Smooth muscle cell of the brain vasculature (primary cell): ENCODE measurements at regions not wholly inside any gene's neighbourhood (a gene's known extent, or its start where the extent isn't known, plus 50 kb on each side); places are given as distances from the start of the nearest gene placed in this dataset.
"Not testable (repeated sequence)": the region's sequence is repeated elsewhere in the genome, so short reads cannot be mapped to it uniquely, and the experiment has no call there.

Experiments
- DNase-seq: peaks from one replicate; pipeline ENCODE4 v3.0.0-alpha.2; 2012; ENCODE audit warnings: low read depth, low spot score

GRCh38 chr2:118464546-118465265 is 376.4 kb downstream of the INSIG2 start:
- DNase-seq: no peak

- no peak for DNase-seq
These were observed 375.8 kb downstream of the INSIG2 start for GRCh38 chr2:118464046-118464445.

- DNase-seq: no peak
These were observed 372.2 kb downstream of the INSIG2 start for GRCh38 chr2:118460425-118460824.

- no peak for DNase-seq
These were observed 371.2 kb downstream of the INSIG2 start for GRCh38 chr2:118459426-118459825.

GRCh38 chr2:118457951-118458350 is 369.7 kb downstream of the INSIG2 start:
- no peak for DNase-seq

GRCh38 chr2:118449401-118449800 is 361.1 kb downstream of the INSIG2 start:
- DNase-seq: no peak

GRCh38 chr2:118443596-118443995 is 355.3 kb downstream of the INSIG2 start:
- peak; percentile 6 for DNase-seq

- no peak for DNase-seq
These were observed 354.8 kb downstream of the INSIG2 start for GRCh38 chr2:118442996-118443553.

GRCh38 chr2:118442046-118442445 is 353.8 kb downstream of the INSIG2 start:
- no peak for DNase-seq

- no peak for DNase-seq
These were observed 352.3 kb downstream of the INSIG2 start for GRCh38 chr2:118440404-118441098.

- DNase-seq: no peak
These were observed 349.2 kb downstream of the INSIG2 start for GRCh38 chr2:118437501-118437900.

- DNase-seq: no peak
These were observed 343.7 kb downstream of the INSIG2 start for GRCh38 chr2:118431997-118432396.

- no peak for DNase-seq
These were observed 343.3 kb downstream of the INSIG2 start for GRCh38 chr2:118431586-118431985.

GRCh38 chr2:118431165-118431517 is 342.9 kb downstream of the INSIG2 start:
- no peak for DNase-seq

GRCh38 chr2:118430510-118431164 is 342.4 kb downstream of the INSIG2 start:
- no peak for DNase-seq

GRCh38 chr2:118425191-118425590 is 336.9 kb downstream of the INSIG2 start:
- no peak for DNase-seq

GRCh38 chr2:118423776-118424175 is 335.5 kb downstream of the INSIG2 start:
- DNase-seq: no peak

- no peak for DNase-seq
These were observed 333.4 kb downstream of the INSIG2 start for GRCh38 chr2:118421648-118422047.

GRCh38 chr2:118417406-118418120 is 329.3 kb downstream of the INSIG2 start:
- DNase-seq: no peak

- not testable (repeated sequence) for DNase-seq
These were observed 326.9 kb downstream of the INSIG2 start for GRCh38 chr2:118415186-118415585.

GRCh38 chr2:118403658-118404451 is 315.6 kb downstream of the INSIG2 start:
- no peak for DNase-seq
